ENCODE measurements at regions not wholly inside any gene's neighbourhood (a gene's known extent, or its start where the extent isn't known, plus 50 kb on each side); places are given as distances from the start of the nearest gene placed in this dataset.
"Not testable (repeated sequence)": the region's sequence is repeated elsewhere in the genome, so short reads cannot be mapped to it uniquely, and the experiment has no call there.

DNA sequence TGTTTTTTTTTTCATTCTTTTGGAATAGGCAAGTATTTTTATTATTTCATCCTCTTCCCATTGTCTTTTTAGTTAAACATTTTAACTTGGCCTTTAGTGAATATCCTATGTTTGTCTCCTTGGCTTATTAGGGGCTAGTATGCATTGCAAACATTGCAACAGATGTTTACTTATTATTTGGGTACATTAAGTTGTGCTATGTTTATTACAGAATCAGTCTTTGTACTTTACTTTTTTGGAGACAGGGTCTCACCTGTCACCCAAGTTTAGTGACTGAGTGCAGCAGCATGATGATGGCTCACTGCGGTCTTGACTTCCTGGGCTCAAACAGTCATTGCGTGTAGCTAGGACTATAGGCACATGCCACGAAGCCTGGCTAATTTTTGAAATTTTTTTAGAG lies 51.1 kb upstream of the NUDT6 start:
- DNase-seq (no peak), ATAC-seq (no peak)

DNA sequence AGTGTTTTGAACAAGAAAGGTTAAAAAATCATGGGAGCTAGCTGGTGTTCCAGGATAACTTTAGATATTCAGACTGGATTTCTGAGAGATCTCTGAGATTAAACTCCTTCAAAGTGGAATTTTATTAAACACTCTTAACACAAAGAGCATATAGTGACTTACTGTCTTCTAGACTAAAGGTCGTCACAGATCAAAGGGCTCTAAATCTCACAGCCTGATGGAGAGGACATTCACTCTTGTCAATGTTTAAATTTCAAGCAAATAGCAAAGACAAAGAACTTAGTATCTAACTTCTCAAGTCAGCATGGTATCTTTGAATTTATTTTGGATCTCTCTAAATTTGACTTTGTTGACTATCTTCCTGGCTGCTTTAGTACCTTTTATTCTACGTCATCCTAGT lies 53.7 kb upstream of the NUDT6 start:
- ATAC-seq (no peak), DNase-seq (no peak)

DNA sequence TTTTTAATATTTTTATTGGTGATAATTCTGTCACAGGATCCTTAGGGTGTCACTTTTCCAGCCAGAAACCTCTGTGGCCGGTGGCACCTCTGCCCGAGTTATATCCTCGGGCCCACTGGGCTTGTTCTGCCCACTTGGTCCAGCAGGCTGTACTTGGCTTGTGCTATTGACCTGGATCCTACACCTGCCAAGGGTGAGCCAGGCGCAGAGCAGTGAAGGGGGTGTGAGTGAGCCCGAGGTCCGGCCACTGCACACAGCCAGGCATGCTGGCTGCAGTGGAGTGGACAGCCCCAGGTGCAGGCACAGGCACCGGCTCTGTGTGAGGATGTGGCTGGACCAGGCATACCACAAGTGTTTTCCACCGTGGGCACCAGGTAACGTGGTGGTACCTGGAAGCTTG lies 54.7 kb upstream of the NUDT6 start:
- DNase-seq: no peak
- no peak for ATAC-seq

DNA sequence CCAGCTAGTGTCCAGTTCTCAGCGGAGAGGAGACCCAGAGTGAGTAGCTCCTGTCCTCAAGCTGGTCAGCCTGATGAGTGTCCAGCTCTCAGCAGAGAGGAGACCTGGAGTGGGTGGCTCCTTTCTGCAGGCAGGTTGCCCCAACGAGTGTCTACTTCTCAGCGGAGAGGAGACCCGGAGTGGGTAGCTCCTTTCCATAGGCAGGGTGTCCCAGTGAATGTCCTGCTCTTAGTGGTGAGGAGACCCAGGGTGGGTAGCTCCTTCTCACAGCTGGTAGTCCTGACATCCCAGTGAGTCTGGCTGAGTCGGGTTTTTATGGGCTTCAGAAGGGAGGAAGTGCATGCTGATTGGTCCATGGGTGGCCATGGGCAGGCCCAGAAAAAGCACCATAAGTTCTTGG lies 55.7 kb upstream of the NUDT6 start:
- DNase-seq (no peak), ATAC-seq (no peak)

DNA sequence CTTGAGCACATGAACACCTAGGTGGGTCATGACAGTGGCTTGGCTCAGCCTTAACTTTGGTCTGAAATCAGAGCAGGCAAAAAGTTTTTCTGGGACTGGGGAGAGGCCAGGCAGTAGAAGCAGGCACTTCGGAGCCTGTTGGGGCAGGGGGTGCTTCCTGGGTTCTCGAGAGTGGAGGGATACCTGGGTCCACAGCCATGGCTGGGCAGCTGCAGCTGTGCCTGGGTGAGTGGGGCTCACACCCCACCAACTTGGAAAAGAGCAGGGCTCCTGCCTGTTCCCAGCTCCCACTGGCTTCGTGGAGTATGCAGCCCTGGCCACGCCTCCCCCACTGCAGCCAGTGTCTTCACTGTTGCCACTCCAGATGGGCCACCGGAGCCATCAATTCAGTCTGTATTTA lies 56.4 kb upstream of the NUDT6 start:
- DNase-seq: no peak
- no peak for ATAC-seq

DNA sequence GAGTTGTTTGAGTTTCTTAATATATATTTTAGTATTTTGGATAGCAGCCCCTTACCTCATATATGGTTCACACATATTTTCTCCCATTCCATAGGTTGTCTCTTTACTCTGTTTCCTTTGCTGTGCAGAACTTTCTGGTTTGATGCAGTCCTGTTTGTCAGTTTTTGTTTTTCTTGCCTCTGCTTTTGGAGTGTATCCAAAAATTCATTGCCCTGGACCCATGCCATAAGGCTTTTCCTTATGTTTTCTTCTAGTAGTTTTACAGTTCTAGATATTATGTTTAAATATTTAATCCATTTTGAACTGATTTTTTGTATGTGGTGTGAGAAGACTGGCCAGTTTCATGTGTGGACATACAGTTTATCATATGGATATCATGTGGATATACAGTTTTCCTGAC lies 58.5 kb upstream of the NUDT6 start:
- ATAC-seq: no peak
- no peak for DNase-seq

DNA sequence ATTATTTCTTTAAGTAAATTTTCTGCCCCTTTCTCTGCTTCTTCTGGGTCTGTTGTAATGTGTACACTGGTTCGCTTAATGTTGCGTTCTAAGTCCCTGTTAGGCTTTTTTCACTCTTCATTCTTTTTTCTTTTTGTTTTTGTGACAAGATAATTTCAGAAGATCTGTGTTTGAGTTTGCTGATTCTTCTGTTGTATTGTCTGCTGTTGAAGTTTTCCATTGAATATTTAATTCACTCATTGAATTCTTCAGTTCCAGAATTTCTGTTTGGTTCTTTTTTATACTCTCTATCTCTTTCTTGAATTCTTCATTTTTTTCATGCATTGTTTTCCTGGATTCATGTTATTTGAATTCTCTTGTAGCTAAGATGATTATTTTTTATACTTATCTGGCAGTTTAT lies 66.3 kb upstream of the NUDT6 start:
- no peak for ATAC-seq
- DNase-seq: no peak

DNA sequence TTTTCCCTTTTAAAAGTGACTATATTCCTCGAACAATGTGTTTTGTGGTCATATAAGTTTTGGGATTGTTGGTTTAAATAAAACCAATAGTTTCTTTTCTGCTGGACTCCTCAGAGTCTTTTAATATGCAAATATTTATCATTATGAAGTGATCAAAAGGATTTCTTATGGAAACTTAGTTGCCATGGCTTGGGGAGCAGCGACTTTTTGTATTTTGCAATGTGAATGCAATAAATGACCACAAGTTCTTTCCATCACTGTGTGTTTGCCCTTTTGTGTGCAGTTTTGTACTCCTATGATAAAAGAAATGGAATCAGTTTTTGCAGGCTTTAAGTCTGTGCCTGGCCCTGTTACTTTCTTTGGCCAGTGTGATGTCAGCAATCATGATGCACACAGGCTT lies 68.5 kb upstream of the NUDT6 start:
- ATAC-seq (no peak), DNase-seq (no peak)

DNA sequence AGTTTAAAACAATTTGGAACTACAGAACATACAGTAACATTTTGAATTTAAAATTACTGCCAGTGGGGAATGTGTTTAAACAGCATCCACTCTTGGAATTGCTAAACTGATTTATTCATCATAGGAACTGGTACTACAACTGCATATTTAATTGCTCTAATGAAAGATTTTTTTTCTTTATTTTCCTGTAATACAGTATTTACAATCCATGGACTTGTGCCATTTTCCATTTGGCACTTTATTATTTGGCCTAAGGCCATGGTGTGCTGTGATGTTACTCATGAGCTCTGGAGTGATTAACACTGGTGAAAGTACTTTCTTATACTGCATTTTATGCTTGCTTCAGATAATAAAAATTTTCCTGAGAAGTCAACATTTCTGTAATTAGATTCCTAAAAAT lies 69.7 kb upstream of the NUDT6 start:
- DNase-seq (no peak), ATAC-seq (no peak)

DNA sequence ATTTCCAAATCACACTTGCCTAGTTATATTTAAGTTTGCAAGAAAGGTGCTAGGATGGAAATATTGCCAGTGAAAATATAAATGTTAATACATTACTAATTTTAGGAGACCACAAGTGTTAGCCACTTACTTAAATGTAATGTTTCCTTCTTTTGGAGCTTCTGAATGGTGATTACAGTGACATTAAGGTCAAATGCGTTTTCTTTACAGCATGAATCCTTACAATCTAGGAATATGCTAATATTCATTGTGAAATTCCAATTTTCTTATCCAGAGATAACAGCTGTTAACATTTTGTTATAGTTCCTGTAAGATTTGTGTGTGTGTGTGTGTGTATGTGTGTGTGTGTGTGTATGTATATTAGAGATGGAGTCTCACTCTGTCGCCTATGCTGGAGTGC lies 70.2 kb upstream of the NUDT6 start:
- no peak for DNase-seq
- no peak for ATAC-seq

DNA sequence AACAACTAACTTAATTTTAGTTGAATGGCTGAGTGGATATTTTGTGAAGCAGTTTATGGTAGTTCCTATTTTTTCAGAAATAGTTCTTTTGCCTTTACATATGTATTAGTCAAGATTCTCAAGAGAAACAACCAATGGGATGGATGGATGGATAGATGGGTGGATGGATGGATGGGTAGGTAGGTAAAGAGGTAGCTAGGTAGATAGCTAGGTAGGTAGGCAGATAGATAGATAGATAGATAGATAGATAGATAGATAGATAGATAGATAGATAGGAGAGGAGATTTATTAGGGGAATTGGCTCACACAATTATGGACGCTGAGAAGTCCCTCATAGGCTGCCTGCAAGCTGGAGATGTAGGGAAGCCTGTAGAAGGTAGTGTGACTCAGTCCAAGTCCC lies 74.0 kb upstream of the NUDT6 start:
- ATAC-seq: no peak
- DNase-seq: no peak

DNA sequence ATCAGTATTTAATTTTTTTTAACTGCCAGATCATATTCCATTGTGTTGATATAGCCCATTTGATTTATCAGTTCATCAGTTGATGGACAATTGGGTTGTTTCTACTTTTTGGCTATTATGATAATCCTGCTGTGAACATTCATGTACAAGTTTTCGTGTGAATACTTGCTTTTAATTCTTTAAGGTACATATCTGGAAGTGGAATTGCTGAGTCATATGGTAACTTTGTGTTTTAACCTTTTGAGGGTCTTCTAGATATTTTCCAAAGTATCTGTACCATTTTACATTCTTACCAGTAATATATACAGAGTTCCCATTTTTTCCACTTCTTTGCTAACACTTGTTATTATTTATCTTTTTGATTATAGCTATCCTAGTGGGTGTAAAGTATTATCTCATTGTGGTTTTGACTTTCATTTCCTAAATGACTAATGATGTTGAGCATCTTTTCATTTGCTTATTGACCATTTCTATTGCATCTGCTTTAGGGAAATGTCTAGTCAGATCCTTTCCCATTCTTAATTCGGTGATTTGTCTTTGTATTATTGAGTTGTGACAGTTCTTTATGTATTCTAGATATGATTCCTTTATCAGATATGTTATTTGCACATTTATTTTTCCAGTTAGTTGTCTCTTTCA lies 75.2 kb upstream of the NUDT6 start:
- ATAC-seq: peak; percentile 52
- DNase-seq: no peak

DNA sequence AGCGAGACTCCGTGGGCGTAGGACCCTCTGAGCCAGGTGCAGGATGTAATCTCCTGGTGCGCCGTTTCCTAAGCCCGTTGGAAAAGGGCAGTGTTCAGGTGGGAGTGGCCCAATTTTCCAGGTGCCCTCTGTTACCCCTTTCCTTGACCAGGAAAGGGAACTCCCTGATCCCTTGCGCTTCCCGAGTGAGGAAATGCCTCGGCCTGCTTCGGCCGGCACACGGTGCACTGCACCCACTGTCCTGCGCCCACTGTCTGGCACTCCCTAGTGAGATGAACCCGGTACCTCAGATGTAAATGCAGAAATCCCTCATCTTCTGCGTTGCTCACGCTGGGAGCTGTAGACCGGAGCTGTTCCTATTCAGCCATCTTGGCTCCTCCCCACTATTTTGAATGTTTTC lies 81.7 kb upstream of the NUDT6 start:
- ATAC-seq, DNase-seq: not testable (repeated sequence)

DNA sequence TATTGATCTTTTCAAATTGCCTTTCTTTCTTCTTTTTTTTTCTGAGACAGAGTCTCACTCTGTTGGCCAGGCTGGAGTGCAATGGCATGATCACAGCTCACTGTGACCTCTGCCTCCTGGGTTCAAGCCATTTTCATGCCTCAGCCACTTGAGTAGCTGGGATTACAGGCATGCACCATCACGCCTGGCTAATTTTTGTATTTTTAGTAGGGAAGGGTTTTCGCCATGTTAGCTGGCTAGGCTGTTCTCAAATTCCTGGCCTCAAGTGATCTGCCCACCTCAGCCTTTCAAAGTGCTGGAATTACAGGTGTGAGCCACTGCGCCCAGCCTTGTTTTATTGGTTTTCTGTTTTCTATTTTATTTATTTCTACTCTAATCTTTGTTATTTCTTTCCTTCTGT lies 82.7 kb upstream of the NUDT6 start:
- DNase-seq, ATAC-seq: not testable (repeated sequence)

DNA sequence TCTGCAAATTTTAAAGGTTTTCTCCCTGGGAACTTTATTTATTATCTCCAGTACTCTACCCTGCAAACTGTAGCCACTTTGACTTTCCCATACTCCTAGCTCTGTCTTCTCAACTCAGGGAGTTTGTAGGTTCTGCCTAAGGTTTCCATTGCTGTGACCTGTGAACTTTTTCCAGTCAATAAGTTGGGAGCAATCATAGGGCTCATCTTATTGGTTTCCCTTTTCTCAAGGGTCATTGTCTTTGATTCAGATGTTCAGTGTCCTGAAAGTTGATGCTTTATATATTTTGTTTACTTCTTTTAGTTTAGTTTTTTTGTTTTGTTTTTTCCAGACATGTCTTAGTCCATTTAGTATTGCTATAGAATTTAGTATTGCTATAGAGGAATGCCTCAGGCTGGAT lies 85.3 kb upstream of the NUDT6 start:
- no peak for ATAC-seq
- no peak for DNase-seq

DNA sequence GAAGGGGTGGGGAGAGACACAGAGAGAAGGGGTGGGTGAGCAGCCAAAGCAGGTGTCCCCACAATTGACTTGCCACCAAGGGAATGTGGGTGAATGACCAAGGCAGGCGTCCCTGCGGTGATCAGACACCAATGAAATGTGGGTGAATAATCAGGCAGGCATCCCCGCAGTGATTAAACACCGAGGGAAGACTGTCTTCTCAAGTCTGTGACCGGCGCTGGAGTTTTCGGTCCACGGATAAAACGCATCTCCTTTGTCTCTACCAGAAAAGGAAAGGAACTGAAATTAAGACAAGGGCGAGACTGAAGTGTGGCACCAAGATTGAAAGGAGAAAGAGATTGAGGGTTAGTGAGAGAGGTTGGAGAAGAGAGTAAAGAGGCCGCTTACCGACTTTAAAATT lies 90.0 kb upstream of the NUDT6 start:
- ATAC-seq: not testable (repeated sequence)

DNA sequence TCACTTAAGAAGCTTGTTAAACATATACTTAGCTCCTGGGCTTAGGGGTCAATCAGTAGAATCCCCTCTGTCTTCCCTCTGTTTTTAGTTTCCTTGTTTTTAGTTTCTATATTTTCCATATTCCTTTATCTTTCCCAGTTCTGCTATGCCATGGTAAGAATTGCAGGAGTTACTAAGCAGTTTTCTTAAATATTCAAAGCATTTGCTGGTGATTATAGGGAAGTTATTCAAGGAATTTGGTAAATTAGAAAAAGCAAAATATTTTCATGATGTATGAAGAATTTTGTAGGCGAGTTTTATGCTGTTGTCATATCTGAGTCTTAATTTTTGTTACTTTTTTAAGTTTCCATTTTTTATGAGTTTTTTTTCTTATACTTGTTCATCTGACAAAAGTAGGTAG lies 91.6 kb upstream of the NUDT6 start:
- DNase-seq (no peak), ATAC-seq (no peak)

More for the DNA sequence above, 90.0 kb upstream of the NUDT6 start:
- DNase-seq: not testable (repeated sequence)

DNA sequence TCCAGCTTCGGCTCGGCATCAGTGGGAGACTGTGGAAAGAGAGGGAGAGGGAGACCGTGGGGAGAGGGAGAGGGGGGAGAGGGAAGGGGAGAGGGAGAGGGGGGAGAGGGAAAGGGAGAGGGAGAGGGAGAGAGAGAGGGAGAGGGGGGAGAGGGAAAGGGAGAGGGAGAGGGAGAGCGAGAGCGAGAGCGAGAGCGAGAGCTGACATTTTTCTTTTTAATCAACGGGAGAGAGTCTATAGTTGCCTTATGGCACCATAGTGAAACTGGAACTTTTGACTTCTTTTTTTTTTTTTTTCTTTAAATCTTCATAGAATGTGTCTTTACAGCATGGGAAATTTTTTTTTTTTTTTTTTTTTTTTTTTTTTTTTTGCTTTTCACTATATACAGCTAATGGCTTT lies 94.7 kb upstream of the NUDT6 start:
- DNase-seq (no peak), ATAC-seq (no peak)

DNA sequence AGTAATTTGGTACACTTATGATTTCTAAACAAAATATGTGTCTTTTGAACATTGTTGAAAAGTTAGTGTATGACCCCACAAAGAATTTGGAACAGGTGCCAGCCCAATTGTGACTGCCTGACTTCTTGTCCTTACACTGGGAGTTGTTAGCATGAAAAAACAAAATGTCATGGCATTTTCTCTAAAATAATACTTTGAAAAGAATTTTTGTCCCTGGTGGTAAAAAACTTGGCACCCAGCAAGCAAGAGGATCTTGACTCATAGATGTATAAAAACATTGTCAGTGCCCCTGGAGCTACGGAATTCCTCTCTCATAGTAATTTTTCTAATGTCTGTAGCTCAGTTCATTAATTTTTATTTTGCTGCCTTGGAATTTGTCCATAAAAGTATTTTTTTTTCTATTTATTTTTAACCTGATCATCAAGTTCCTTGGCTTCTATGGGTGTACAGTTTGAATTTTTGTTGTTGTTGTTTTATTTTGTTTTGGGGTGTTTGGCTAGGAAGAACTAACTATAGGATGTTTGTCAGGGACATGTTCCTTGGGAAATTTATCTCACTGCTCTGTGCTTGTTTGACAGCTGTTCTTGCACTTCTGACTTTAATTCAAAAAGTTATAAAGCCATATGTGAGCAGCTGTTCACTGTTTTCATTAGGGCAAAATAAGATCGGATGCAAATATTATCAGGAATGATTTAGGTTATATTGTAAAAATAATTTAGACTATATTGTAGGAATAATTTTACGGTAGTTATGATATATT lies 95.4 kb upstream of the NUDT6 start:
- no peak for DNase-seq
- no peak for ATAC-seq

DNA sequence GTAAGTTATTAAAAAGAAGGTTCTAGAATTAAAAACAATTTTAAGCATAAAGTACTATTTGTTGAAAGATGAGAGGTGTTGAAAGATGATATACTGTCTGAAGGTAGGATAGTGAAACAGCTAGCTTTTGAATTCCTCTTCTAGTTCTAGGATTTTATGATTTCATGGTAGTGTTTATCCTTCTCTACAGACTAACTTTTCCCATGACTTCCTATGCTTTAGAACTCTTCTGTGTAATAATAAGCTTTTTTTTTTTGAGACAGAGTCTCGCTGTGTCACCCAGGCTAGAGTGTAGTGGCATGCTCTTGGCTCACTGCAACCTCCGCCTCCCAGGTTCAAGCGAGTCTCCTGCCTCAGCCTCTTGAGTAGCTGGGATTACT lies 96.0 kb upstream of the NUDT6 start:
- no peak for ATAC-seq
- DNase-seq: no peak

DNA sequence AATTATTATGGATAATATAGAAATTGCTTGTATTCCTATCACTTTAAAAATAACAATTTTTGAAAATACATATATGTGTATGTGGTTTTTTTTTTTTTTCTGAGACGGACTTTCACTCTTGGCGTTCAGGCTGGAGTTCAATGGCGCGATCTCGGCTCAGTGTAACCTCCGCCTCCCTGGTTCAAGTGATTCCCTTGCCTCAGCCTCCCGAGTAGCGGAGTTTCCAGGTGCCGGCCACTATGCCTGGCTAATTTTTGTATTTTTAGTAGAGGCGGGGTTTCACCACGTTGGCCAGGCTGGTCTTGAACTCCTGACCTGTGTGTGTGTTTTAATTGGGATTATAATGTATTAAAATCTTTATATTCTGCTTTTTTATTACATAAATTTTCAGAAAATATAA lies 97.9 kb upstream of the NUDT6 start:
- DNase-seq (no peak), ATAC-seq (no peak)

DNA sequence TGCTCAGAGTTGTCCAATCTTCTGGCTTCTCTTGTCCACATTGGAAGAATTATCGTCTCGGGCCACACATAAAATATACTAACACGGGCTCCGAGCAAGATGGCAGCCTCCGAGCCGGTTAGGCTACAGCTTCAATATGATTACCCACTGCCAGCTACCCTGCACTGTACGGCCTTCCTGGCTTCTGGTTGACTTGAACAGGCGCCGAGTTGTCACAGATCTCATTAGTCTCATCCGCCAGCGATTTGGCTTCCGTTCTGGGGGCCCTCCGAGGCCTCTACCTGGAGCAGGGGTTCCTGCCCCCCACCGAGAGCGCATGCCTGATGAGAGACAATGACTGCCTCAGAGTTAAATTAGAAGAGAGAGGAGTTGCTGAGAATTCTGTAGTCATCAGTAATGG lies 101.2 kb upstream of the NUDT6 start:
- ATAC-seq (no peak), DNase-seq (no peak)

DNA sequence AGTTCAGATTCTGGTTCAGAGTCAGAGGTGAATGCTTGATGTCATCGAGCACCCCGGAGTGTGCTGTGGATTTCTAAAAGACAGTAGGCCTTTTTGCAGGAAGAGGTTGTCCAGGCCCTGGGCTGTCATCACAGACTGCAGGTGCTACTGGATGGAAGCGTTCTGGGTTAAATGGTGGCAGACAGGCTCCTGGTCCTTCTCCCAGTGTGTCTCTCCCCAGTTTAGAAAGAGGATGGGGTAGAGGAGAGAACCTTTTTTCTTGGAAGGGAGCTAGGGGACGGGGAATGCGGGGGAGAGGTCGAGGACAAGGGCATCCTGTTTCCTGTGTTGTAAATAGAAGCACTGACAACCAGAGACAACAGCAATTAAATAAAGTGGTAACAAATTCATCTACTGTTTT lies 102.3 kb upstream of the NUDT6 start:
- ATAC-seq (no peak), DNase-seq (no peak)

DNA sequence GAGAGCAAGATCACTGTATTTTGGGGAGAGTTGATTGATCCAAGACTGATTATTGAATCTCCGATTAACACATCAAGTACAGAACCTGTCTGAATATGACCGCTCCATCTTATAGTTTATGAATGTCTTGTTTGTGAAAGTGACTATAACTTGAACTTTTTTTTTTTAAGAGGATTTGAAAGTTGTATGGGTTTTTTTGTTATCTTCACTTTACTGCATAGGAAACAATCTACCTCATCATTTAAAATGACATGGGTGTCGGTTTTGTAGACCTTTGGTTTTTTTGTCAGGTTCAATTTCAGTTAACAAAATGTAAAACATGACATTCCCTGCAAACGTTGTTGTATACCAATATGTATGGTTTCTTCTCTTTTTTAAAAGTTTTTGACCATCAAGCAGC lies 103.0 kb upstream of the NUDT6 start:
- ATAC-seq: no peak
- DNase-seq: no peak
